Right atrium auricular region (tissue), 2 donors: ENCODE measurements at regions not wholly inside any gene's neighbourhood (a gene's known extent, or its start where the extent isn't known, plus 50 kb on each side); places are given as distances from the start of the nearest gene placed in this dataset.
"Not testable (repeated sequence)": the region's sequence is repeated elsewhere in the genome, so short reads cannot be mapped to it uniquely, and the experiment has no call there.

Experiments used
- DNase-seq: peaks from one replicate; pipeline ENCODE4 v3.0.0-alpha.2; 2019; ENCODE audit warnings: low spot score
- H3K27ac ChIP-seq, 2 donors: fragments of 200-600 bp; sonication (generic); 1 replicate in 1 of 2; 2 replicates in 1 of 2; pipeline ENCODE4 v1.5.1; 2016 to 2019
- H3K27me3 ChIP-seq, 2 donors: fragments of 200-600 bp; sonication (generic); one replicate each; pipeline versions ENCODE4 v1.5.1 to v1.6.0; 2017 to 2019
- H3K36me3 ChIP-seq: fragments of 200-600 bp; sonication (generic); one replicate; pipeline ENCODE4 v1.5.1; 2016
- H3K4me1 ChIP-seq, 2 donors: fragments of 200-600 bp; sonication (generic); one replicate each; pipeline versions ENCODE4 v1.5.1 to v1.6.0; 2017 to 2019
- H3K4me3 ChIP-seq, 2 donors: fragments of 200-600 bp; sonication (generic); 1 replicate in 1 of 2; 2 replicates in 1 of 2; pipeline ENCODE4 v1.5.1; 2017 to 2019; ENCODE audit warnings: mild to moderate bottlenecking in 1 of 2, moderate library complexity in 1 of 2
- H3K9me3 ChIP-seq, 2 donors: fragments of 200-600 bp; sonication (generic); one replicate each; pipeline ENCODE4 v1.5.1; 2019
- TF ChIP-seq, protein P1 (sequence below), 2 donors: fragments of 200-600 bp; sonication (generic); IDR thresholded peaks; one replicate each; pipeline ENCODE4 v1.5.1; 2019; ENCODE audit warnings: antibody characterized with exemption in 2 of 2

DNA sequence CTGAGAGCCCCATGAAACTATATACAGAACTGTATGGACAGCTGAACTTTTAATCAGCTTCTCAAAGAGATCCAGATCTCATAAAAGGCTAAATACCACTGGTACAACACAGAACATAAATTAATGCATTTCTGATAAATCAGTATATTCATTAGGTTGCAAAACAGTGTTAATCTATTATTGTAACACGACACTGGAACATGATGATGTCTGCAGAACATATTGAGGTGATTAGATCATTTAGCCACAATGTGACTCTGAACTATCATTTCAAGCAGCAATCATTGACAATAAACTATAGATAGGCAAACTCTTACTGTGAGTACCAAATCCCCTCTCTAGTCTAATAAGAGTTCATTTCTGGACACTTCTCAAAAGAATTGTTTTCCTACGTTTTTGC, 50.3 kb downstream of the GASK1B start:
- DNase-seq, result no peak
- Histone ChIP-seq H3K9me3 (no peaks in the 10 kb centered on the region), H3K27ac (no peak overlapping the region), H3K4me3 (no peak overlapping the region), H3K27me3 (no peaks in the 10 kb centered on the region), H3K4me1 (peaks cover 0 to 26% of the 10 kb centered on the region in 2 donors), H3K36me3 (peaks cover 18% of the 10 kb centered on the region)
- TF ChIP-seq, protein P1, sequence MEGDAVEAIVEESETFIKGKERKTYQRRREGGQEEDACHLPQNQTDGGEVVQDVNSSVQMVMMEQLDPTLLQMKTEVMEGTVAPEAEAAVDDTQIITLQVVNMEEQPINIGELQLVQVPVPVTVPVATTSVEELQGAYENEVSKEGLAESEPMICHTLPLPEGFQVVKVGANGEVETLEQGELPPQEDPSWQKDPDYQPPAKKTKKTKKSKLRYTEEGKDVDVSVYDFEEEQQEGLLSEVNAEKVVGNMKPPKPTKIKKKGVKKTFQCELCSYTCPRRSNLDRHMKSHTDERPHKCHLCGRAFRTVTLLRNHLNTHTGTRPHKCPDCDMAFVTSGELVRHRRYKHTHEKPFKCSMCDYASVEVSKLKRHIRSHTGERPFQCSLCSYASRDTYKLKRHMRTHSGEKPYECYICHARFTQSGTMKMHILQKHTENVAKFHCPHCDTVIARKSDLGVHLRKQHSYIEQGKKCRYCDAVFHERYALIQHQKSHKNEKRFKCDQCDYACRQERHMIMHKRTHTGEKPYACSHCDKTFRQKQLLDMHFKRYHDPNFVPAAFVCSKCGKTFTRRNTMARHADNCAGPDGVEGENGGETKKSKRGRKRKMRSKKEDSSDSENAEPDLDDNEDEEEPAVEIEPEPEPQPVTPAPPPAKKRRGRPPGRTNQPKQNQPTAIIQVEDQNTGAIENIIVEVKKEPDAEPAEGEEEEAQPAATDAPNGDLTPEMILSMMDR (IDR thresholded peaks at IDR 0.05), result no peak

DNA sequence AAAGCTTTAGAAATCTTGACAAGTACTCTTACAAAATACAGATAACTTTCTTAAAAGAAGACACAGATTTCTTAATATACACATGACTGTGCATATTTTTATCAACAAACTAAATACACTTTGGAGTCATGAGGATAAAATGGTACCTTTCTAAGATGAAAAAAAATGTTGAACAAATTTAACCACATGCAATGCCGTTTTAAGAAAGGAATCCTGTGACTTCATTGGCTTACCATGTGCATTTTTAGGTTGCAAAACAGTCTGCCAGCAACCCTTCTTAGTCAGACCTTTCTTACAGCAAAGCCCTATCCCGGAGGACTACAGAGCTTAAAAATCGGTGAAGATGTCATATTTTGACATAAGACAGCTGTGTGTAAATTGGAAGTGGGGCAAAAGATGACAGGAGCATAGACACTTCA, 51.7 kb downstream of the GASK1B start:
- Histone ChIP-seq H3K4me3 (no peak overlapping the region), H3K36me3 (peaks cover 5% of the 10 kb centered on the region), H3K4me1 (peaks cover 0 to 26% of the 10 kb centered on the region in 2 donors), H3K27ac (peak overlapping the region in 1 of 2 donors; percentile 62), H3K9me3 (no peaks in the 10 kb centered on the region), H3K27me3 (no peaks in the 10 kb centered on the region)
- TF ChIP-seq, protein P1 (IDR thresholded peaks at IDR 0.05), result no peak
- peak; percentile 66 for DNase-seq

DNA sequence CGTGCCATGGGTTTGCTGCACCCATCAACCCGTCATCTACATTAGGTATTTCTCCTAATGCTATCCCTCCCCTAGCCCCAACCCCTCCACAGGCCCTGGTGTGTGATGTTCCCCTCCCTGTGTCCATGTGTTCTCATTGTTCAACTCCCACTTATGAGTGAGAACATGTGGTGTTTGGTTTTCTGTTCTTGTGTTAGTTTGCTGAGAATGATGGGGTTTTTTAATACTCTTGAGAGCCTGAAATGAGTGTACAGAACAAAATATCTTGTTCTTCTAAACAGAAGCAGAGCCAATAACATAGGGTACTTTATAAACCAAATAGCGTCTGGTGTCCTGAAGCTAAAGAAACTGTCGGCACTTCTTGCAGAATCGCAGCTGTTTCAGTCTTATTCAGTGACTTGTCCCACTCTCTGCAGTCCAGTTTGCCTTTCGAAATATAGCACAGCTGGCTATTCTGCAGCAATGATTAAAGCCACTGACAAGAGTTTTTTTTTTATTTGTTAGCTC, 52.1 kb downstream of the GASK1B start:
- H3K4me3 ChIP-seq, result not testable (repeated sequence)

DNA sequence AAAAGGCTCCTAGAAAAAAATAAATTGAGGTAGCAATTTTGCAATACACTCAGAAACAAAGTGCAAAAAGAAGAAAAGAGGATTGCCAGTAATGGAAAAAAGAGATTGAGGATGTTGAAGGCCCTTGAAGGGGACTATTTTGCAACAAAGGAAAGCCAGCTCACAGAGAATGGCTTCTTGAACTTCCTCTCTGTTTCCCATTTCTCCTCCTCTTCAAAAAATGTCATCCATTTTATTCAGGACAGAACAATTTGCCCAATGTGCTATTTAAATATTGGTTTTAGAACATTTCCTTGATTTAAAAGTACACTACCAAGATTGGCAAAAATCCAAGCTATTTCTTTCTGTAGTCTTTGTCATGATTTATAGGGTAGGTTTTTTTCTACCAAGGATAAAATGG, 60.2 kb downstream of the GASK1B start:
- Histone ChIP-seq H3K9me3 (no peaks in the 10 kb centered on the region), H3K4me3 (no peak overlapping the region), H3K27ac (no peak overlapping the region), H3K36me3 (no peaks in the 10 kb centered on the region), H3K4me1 (no peaks in the 10 kb centered on the region), H3K27me3 (no peaks in the 10 kb centered on the region)
- no peak for DNase-seq
- TF ChIP-seq, protein P1 (IDR thresholded peaks at IDR 0.05), result no peak

More for the DNA sequence above, 52.1 kb downstream of the GASK1B start:
- H3K9me3 ChIP-seq, H3K27me3 ChIP-seq, H3K36me3 ChIP-seq: not testable (repeated sequence)
- peak overlapping the region in 1 of 2 donors; percentile 62 for H3K27ac ChIP-seq
- H3K4me1 ChIP-seq, result peaks cover 0 to 26% of the 10 kb centered on the region in 2 donors
- peak; percentile 73 for DNase-seq

DNA sequence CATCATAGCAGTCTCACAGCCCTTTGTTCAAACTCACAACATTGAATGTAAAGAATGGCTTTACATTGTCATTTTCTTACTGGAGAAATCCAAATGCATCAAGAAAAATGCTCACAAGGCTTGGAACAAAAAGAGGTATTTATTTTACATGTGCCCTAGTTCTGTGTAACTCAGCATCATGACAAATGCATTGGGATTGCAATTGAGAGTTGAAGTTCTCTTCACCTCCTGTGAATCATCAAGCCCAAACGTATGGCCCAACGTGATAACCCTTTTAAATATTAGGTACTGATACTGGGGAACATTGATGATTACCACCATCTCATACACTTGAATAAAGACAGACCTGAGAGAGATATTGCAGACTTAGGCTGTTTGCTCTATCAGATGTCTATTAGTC, 61.6 kb downstream of the GASK1B start:
- Histone ChIP-seq H3K36me3 (no peaks in the 10 kb centered on the region), H3K4me3 (no peak overlapping the region), H3K27ac (no peak overlapping the region), H3K9me3 (no peaks in the 10 kb centered on the region), H3K4me1 (no peaks in the 10 kb centered on the region), H3K27me3 (no peaks in the 10 kb centered on the region)
- no peak for DNase-seq
- TF ChIP-seq, protein P1 (IDR thresholded peaks at IDR 0.05), result no peak

DNA sequence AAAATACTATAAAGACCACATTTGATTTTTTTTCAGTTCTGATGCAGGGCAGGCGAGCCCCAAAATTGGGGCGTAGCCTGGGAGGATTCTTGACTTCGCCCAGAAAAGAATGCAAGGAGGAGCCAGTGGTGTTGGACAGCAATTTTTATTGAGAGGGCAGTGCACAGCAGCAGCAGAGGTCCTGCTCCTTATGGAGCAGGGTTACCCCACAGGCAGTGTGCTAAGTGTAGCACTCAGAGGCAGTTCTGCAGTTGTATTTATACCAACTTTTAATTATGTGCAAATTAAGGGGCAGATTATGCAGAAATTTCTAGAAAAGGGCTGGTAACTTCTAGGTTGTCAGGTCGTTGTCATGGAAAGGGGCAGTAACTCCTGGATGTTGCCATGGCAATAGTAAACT, 69.9 kb downstream of the GASK1B start:
- H3K36me3 ChIP-seq, result no peaks in the 10 kb centered on the region
- H3K27ac ChIP-seq, result no peak overlapping the region
- no peaks in the 10 kb centered on the region for H3K9me3 ChIP-seq
- TF ChIP-seq, protein P1 (IDR thresholded peaks at IDR 0.05), result no peak
- no peak overlapping the region for H3K4me3 ChIP-seq
- no peak for DNase-seq
- H3K27me3 ChIP-seq, result no peaks in the 10 kb centered on the region
- no peaks in the 10 kb centered on the region for H3K4me1 ChIP-seq
